B cell (primary cell): ENCODE measurements at regions not wholly inside any gene's neighbourhood (a gene's known extent, or its start where the extent isn't known, plus 50 kb on each side); places are given as distances from the start of the nearest gene placed in this dataset.

Source experiments
- ATAC-seq: fragments of 200-7000 bp; cut with Tn5 transposase; one replicate; pipeline ENCODE4 v1.10.0; 2021; ENCODE audit warnings: low read depth, mild to moderate bottlenecking, moderate number of reproducible peaks, moderate library complexity
- CTCF ChIA-PET: fragments of 350-600 bp; sonication (Branson Sonifier 250); formaldehyde crosslinking; loops from one replicate; lab custom pipeline; 2021; ENCODE audit warnings: antibody characterized with exemption, inconsistent platforms; lab: Charles Lee
- POLR2A ChIA-PET: fragments of 350-600 bp; sonication (Branson Sonifier 250); formaldehyde crosslinking; loops from one replicate; lab custom pipeline; 2021; ENCODE audit warnings: antibody characterized with exemption; lab: Charles Lee
- DNase-seq: peaks from one replicate; pipeline ENCODE4 v3.0.0; 2013
- H2AFZ ChIP-seq: 2 replicates; pipeline ENCODE4 v1.6.1; 2012; ENCODE audit warnings: mild to moderate bottlenecking, low read depth, low read length; ENCODE audit not compliant: insufficient read depth, poor library complexity, severe bottlenecking
- H3K27ac ChIP-seq, 2 donors: 1 replicate in 1 of 2; 2 replicates in 1 of 2; pipeline ENCODE4 v1.5.1; 2012 to 2013; ENCODE audit warnings: low read length in 2 of 2, mild to moderate bottlenecking in 2 of 2, moderate library complexity in 1 of 2
- H3K27me3 ChIP-seq, 4 experiments: fragments of 200-600 bp in 1 of 4; sonication (generic) in 1 of 4; replicated peaks in 1 of 4; 1 replicate in 2 of 4; 2 replicates in 2 of 4; pipeline versions ENCODE4 v1.6.1 to v1.7.0; 2013 to 2016; ENCODE audit warnings: low read length in 3 of 4, mild to moderate bottlenecking in 2 of 4, mixed read lengths in 1 of 4, moderate library complexity in 1 of 4; ENCODE audit not compliant: insufficient read depth in 4 of 4, control insufficient read depth in 3 of 4; ENCODE audit errors: control extremely low read depth in 1 of 4
- H3K36me3 ChIP-seq, 2 experiments: replicated peaks in 1 of 2; 1 replicate in 1 of 2; 2 replicates in 1 of 2; pipeline versions ENCODE4 v1.6.1 to v1.7.1; 2013; ENCODE audit warnings: low read length in 1 of 2; ENCODE audit not compliant: insufficient read depth in 2 of 2, control insufficient read depth in 1 of 2; ENCODE audit errors: control extremely low read depth in 1 of 2, extremely low read depth in 1 of 2
- H3K4me1 ChIP-seq, 2 donors: fragments of 200-600 bp in 1 of 2; sonication (generic) in 1 of 2; 1 replicate in 1 of 2; 2 replicates in 1 of 2; pipeline versions ENCODE4 v1.5.1 to v1.6.1; 2013 to 2017; ENCODE audit warnings: low read length in 2 of 2; ENCODE audit not compliant: control insufficient read depth in 2 of 2, insufficient read depth in 2 of 2
- H3K4me2 ChIP-seq: replicated peaks from 2 replicates; pipeline ENCODE3; 2012; ENCODE audit warnings: mild to moderate bottlenecking, low read depth, low read length; ENCODE audit not compliant: poor library complexity, severe bottlenecking
- H3K4me3 ChIP-seq, 5 experiments: fragments of 200-600 bp in 1 of 5; sonication (generic) in 1 of 5; 1 replicate in 3 of 5; 2 replicates in 2 of 5; pipeline versions ENCODE4 v1.5.1 to v1.7.0; 2011 to 2016; ENCODE audit warnings: low read length in 4 of 5, mild to moderate bottlenecking in 4 of 5, low read depth in 2 of 5, control low read depth in 1 of 5, moderate library complexity in 1 of 5; ENCODE audit not compliant: insufficient read depth in 1 of 5; ENCODE audit errors: control extremely low read depth in 1 of 5, extremely low read depth in 1 of 5
- H3K79me2 ChIP-seq: fragments of 200-600 bp; sonication (generic); one replicate; pipeline ENCODE4 v1.6.0; 2016; ENCODE audit warnings: low read length; ENCODE audit not compliant: control insufficient read depth, insufficient read depth
- H3K9ac ChIP-seq: fragments of 200-600 bp; sonication (generic); 2 replicates; pipeline ENCODE4 v1.6.1; 2017; ENCODE audit warnings: mild to moderate bottlenecking, low read length, moderate library complexity
- H3K9me3 ChIP-seq, 3 donors: one replicate each; pipeline versions ENCODE4 v1.6.1 to v1.7.1; 2013; ENCODE audit warnings: low read length in 2 of 3; ENCODE audit not compliant: control insufficient read depth in 2 of 3, insufficient read depth in 1 of 3; ENCODE audit errors: control extremely low read depth in 1 of 3
- H4K20me1 ChIP-seq: 2 replicates; pipeline ENCODE4 v1.6.0; 2012; ENCODE audit warnings: mild to moderate bottlenecking, low read length; ENCODE audit not compliant: insufficient read depth, control insufficient read depth, poor library complexity, severe bottlenecking
- H3K27ac Mint-ChIP-seq: one replicate; pipeline ENCODE4 v1.8.0; 2021; ENCODE audit warnings: mixed read lengths
- H3K27me3 Mint-ChIP-seq: one replicate; pipeline ENCODE4 v1.8.0; 2021; ENCODE audit warnings: mixed read lengths
- H3K4me1 Mint-ChIP-seq: one replicate; pipeline ENCODE4 v1.8.0; 2021; ENCODE audit warnings: mixed read lengths
- H3K4me3 Mint-ChIP-seq: one replicate; pipeline ENCODE4 v1.8.0; 2021; ENCODE audit warnings: mixed read lengths
- H3K9me3 Mint-ChIP-seq: one replicate; pipeline ENCODE4 v1.8.0; 2022; ENCODE audit warnings: mixed read lengths; ENCODE audit not compliant: insufficient read depth
- CTCF ChIP-seq: fragments of 200-600 bp; IDR thresholded peaks from one replicate; pipeline ENCODE4 v1.8.0; 2022; ENCODE audit warnings: antibody characterized with exemption, mild to moderate bottlenecking
- EZH2 ChIP-seq: IDR thresholded peaks from 2 replicates; pipeline ENCODE4 v1.6.1; 2012; ENCODE audit warnings: borderline replicate concordance, low read depth, mild to moderate bottlenecking, moderate library complexity, low read length; ENCODE audit not compliant: insufficient read depth, poor library complexity, severe bottlenecking
- WGBS: methylation state at CpG from one replicate; pipeline ENCODE4 v1.1.5; 2013; ENCODE audit warnings: missing lambda C conversion rate; ENCODE audit not compliant: insufficient coverage; 5-methylcytosine and 5-hydroxymethylcytosine counted together
- intact Hi-C: fragments of 100-400 bp; cut with micrococcal nuclease; formaldehyde crosslinking; loops from one replicate; pipeline ENCODE4 v1.10.0; 2022

- H3K27ac ChIP-seq, result no peak overlapping the region
- no peak overlapping the region for H3K4me3 ChIP-seq
- POLR2A ChIA-PET, result no interaction called here
- Mint-ChIP-seq H3K4me1 (no peaks in the 10 kb centered on the region), H3K27me3 (no peaks in the 10 kb centered on the region), H3K27ac (no peak overlapping the region), H3K4me3 (no peak overlapping the region), H3K9me3 (no peaks in the 10 kb centered on the region)
- CTCF ChIA-PET, result no interaction called here
- no peaks in the 10 kb centered on the region for H3K4me1 ChIP-seq
- H3K4me2 ChIP-seq, result no peak overlapping the region
- H3K9ac ChIP-seq, result no peak overlapping the region
- no peaks in the 10 kb centered on the region for H3K27me3 ChIP-seq
- no peak overlapping the region for H2AFZ ChIP-seq
- H3K9me3 ChIP-seq, result peaks cover 0 to 45% (median 2%) of the 10 kb centered on the region in 3 donors
- no peaks in the 10 kb centered on the region for H3K79me2 ChIP-seq
- intact Hi-C loops, result no loop called here
- ATAC-seq, result no peak
- DNase-seq, result no peak
- no peaks in the 10 kb centered on the region for H3K36me3 ChIP-seq
- WGBS, result 97% methylated on average over 14 of the region's 14 CpGs
- H4K20me1 ChIP-seq, result no peaks in the 10 kb centered on the region
- no peak for TF ChIP-seq EZH2
- no peak for TF ChIP-seq CTCF
Observed at GRCh38 chr7:64113981-64114380, 68.7 kb downstream of the ZNF727 start.

GRCh38 chr7:64114791-64115190 lies 69.6 kb downstream of the ZNF727 start:
- POLR2A ChIA-PET, result no interaction called here
- intact Hi-C loops, result no loop called here

More at GRCh38 chr7:64114791-64115190, 69.6 kb downstream of the ZNF727 start:
- Histone ChIP-seq H3K9ac (no peak overlapping the region), H3K4me2 (no peak overlapping the region), H3K27me3 (no peaks in the 10 kb centered on the region), H3K9me3 (peaks cover 0 to 50% (median under 1%) of the 10 kb centered on the region in 3 donors), H3K4me3 (no peak overlapping the region), H3K27ac (no peak overlapping the region), H3K36me3 (no peaks in the 10 kb centered on the region), H2AFZ (no peak overlapping the region), H3K4me1 (no peaks in the 10 kb centered on the region), H4K20me1 (no peaks in the 10 kb centered on the region), H3K79me2 (no peaks in the 10 kb centered on the region)
- no peaks in the 10 kb centered on the region for H3K4me1 Mint-ChIP-seq
- CTCF ChIA-PET, result no interaction called here
- H3K9me3 Mint-ChIP-seq, result no peaks in the 10 kb centered on the region
- TF ChIP-seq CTCF (no peak), EZH2 (no peak)
- H3K27ac Mint-ChIP-seq, result no peak overlapping the region
- H3K4me3 Mint-ChIP-seq, result no peak overlapping the region
- no peak for DNase-seq
- H3K27me3 Mint-ChIP-seq, result no peaks in the 10 kb centered on the region
- 100% methylated on average over 3 of the region's 9 CpGs for WGBS
- ATAC-seq, result no peak
